Testis (tissue), 2 donors: ENCODE measurements at regions not wholly inside any gene's neighbourhood (a gene's known extent, or its start where the extent isn't known, plus 50 kb on each side); places are given as distances from the start of the nearest gene placed in this dataset.

Experiments
- DNase-seq: peaks from one replicate; pipeline ENCODE4 v3.0.0-alpha.2; 2019
- H3K27ac ChIP-seq, 2 donors: fragments of 200-600 bp; sonication (generic); one replicate each; pipeline ENCODE4 v1.5.1; 2019
- H3K27me3 ChIP-seq: fragments of 200-600 bp; sonication (generic); one replicate; pipeline ENCODE4 v1.5.1; 2019
- H3K36me3 ChIP-seq: fragments of 200-600 bp; sonication (generic); one replicate; pipeline ENCODE4 v1.5.1; 2017; ENCODE audit warnings: low read depth; ENCODE audit errors: missing control alignments
- H3K4me1 ChIP-seq: fragments of 200-600 bp; sonication (generic); one replicate; pipeline ENCODE4 v1.5.1; 2019
- H3K4me3 ChIP-seq, 2 donors: fragments of 200-600 bp; sonication (generic); one replicate each; pipeline ENCODE4 v1.5.1; 2017 to 2019
- H3K9me3 ChIP-seq: fragments of 200-600 bp; sonication (generic); one replicate; pipeline ENCODE4 v1.5.1; 2017
- POLR2A ChIP-seq: fragments of 450-650 bp; IDR thresholded peaks from one replicate; pipeline ENCODE4 v1.6.1; 2017; ENCODE audit warnings: antibody characterized with exemption, mild to moderate bottlenecking, moderate library complexity
- WGBS, 2 donors: methylation state at CpG; one replicate each; pipeline ENCODE4 v1.1.5; 2018; 5-methylcytosine and 5-hydroxymethylcytosine counted together
- intact Hi-C: fragments of 100-400 bp; cut with DNase I; formaldehyde crosslinking; loops from one replicate; pipeline ENCODE4 v1.15.1; 2023; ENCODE audit warnings: low total_unique reads
- TF ChIP-seq, protein P1 (sequence below), 3 experiments: fragments of 450-650 bp in 2 of 3; fragments of 200-600 bp in 1 of 3; sonication (generic) in 1 of 3; IDR thresholded peaks; one replicate each; pipeline ENCODE4 v1.5.1; 2016 to 2019; ENCODE audit warnings: antibody characterized with exemption in 3 of 3, mild to moderate bottlenecking in 2 of 3, moderate library complexity in 1 of 3

- H3K9me3 ChIP-seq, result no peaks in the 10 kb centered on the region
- 80 to 94% methylated on average over 3 of the region's 3 CpGs for WGBS, 2 donors
- no peak for DNase-seq
Measured at GRCh38 chr4:188942606-188943005, 803.4 kb downstream of the TRIML1 start.

GRCh38 chr4:188949596-188949995, 810.4 kb downstream of the TRIML1 start:
- WGBS, 2 donors, result 45 to 51% methylated on average over 4 of the region's 4 CpGs
- Histone ChIP-seq H3K9me3 (no peaks in the 10 kb centered on the region), H3K27me3 (no peaks in the 10 kb centered on the region), H3K4me1 (no peaks in the 10 kb centered on the region), H3K4me3 (no peak overlapping the region), H3K27ac (no peak overlapping the region), H3K36me3 (no peaks in the 10 kb centered on the region)
- TF ChIP-seq, protein P1, sequence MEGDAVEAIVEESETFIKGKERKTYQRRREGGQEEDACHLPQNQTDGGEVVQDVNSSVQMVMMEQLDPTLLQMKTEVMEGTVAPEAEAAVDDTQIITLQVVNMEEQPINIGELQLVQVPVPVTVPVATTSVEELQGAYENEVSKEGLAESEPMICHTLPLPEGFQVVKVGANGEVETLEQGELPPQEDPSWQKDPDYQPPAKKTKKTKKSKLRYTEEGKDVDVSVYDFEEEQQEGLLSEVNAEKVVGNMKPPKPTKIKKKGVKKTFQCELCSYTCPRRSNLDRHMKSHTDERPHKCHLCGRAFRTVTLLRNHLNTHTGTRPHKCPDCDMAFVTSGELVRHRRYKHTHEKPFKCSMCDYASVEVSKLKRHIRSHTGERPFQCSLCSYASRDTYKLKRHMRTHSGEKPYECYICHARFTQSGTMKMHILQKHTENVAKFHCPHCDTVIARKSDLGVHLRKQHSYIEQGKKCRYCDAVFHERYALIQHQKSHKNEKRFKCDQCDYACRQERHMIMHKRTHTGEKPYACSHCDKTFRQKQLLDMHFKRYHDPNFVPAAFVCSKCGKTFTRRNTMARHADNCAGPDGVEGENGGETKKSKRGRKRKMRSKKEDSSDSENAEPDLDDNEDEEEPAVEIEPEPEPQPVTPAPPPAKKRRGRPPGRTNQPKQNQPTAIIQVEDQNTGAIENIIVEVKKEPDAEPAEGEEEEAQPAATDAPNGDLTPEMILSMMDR (IDR thresholded peaks at IDR 0.05), result no peak
- DNase-seq, result no peak
- intact Hi-C loops, result no loop called here

More at GRCh38 chr4:188942606-188943005, 803.4 kb downstream of the TRIML1 start:
- Histone ChIP-seq H3K36me3 (no peaks in the 10 kb centered on the region), H3K27me3 (no peaks in the 10 kb centered on the region), H3K4me1 (no peaks in the 10 kb centered on the region), H3K27ac (no peak overlapping the region), H3K4me3 (no peak overlapping the region)
- TF ChIP-seq, protein P1 (IDR thresholded peaks at IDR 0.05), result no peak
- no peak for TF ChIP-seq POLR2A
- intact Hi-C loops, result no loop called here

DNA sequence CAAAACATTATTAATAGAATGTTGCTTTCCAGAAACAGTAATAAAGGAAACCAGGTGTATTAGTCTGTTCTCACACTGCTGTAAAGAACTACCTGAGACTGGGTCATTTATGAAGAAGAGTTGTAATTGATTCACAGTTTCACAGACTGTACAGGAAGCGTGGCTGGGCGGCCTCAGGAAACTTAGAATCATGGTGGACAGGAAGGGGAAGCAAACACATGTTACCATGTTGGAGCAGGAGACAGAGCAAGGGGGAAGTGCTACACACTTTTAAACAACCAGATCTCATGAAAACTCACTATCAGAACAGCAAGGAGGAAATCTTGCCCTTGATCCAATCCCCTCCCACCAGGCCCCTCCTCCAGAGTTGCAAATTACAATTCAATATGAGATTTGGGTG, 815.8 kb downstream of the TRIML1 start:
- H3K27ac ChIP-seq, result no peak overlapping the region
- no peaks in the 10 kb centered on the region for H3K4me1 ChIP-seq
- H3K9me3 ChIP-seq, result no peaks in the 10 kb centered on the region
- DNase-seq, result no peak
- WGBS, 2 donors, result 74 to 90% methylated on average over 2 of the region's 2 CpGs
- H3K36me3 ChIP-seq, result no peaks in the 10 kb centered on the region
- H3K27me3 ChIP-seq, result no peaks in the 10 kb centered on the region
- no peak for TF ChIP-seq POLR2A
- TF ChIP-seq, protein P1 (IDR thresholded peaks at IDR 0.05), result no peak
- no peak overlapping the region for H3K4me3 ChIP-seq
- intact Hi-C loops, result no loop called here

DNA sequence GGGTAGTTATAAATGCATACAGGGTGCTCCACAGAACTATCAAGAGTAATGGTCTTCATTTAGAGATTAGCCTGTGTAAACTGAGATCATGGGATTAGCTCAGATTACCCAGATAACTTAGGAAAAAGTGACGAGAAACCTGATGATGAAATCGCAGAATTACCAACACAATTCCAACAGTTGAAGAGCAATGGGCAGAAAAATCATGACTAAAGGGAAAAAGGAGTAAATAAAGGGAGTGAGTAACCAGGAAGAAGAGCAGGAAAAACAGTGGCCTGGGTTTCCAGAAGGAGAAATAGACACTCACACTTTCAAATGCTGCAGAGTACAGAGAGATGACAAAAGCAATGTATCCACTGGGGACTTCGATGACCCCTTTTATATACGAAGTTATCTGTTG, 817.3 kb downstream of the TRIML1 start:
- intact Hi-C loops, result no loop called here
- TF ChIP-seq, protein P1 (IDR thresholded peaks at IDR 0.05), result no peak
- TF ChIP-seq POLR2A, result no peak
- Histone ChIP-seq H3K4me3 (no peak overlapping the region), H3K27me3 (no peaks in the 10 kb centered on the region), H3K4me1 (no peaks in the 10 kb centered on the region), H3K36me3 (no peaks in the 10 kb centered on the region), H3K9me3 (no peaks in the 10 kb centered on the region), H3K27ac (no peak overlapping the region)
- 85 to 89% methylated on average over 4 of the region's 4 CpGs for WGBS, 2 donors
- no peak for DNase-seq

DNA sequence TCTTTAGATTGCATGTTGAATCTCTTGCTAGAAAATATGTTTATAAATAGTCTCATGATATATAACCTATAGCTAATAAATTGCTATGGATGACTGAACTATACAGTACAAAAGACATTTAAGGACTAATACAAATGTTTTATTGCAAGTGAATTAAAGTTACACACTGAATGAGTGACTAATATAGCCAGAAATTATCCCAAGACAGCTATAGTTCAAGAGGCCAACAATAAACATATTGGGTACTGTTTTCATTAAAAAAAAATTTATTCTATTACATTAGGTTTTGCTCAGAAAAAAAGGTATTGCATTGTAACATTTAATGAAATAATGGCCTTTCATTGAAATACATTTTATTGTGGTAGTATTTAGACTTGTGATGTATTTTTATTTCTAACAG, 819.1 kb downstream of the TRIML1 start:
- Histone ChIP-seq H3K27ac (no peak overlapping the region), H3K4me3 (no peak overlapping the region), H3K36me3 (no peaks in the 10 kb centered on the region), H3K9me3 (no peaks in the 10 kb centered on the region), H3K4me1 (no peaks in the 10 kb centered on the region), H3K27me3 (no peaks in the 10 kb centered on the region)
- TF ChIP-seq, protein P1 (IDR thresholded peaks at IDR 0.05), result no peak
- DNase-seq, result no peak
- intact Hi-C loops, result no loop called here
